H1 (cell line): ENCODE measurements at regions not wholly inside any gene's neighbourhood (a gene's known extent, or its start where the extent isn't known, plus 50 kb on each side); places are given as distances from the start of the nearest gene placed in this dataset.

Experiments used
- CTCF ChIP-seq, 3 experiments: IDR thresholded peaks; 1 replicate in 2 of 3; 2 replicates in 1 of 3; pipeline versions ENCODE4 v1.5.1 to v1.6.1; 2011; ENCODE audit warnings: low read length in 3 of 3, mild to moderate bottlenecking in 3 of 3, inconsistent platforms in 2 of 3, low read depth in 1 of 3, moderate library complexity in 1 of 3; ENCODE audit not compliant: insufficient read depth in 1 of 3; ENCODE audit errors: control extremely low read depth in 1 of 3
- HDAC6 ChIP-seq: IDR thresholded peaks from one replicate; pipeline ENCODE4 v1.7.1; 2012; ENCODE audit warnings: low read depth, mild to moderate bottlenecking, inconsistent platforms, low read length, moderate library complexity
- RAD21 ChIP-seq, 2 experiments: IDR thresholded peaks in 1 of 2; conservative IDR thresholded peaks in 1 of 2; 2 replicates each; pipeline ENCODE4 v1.6.1; 2011; ENCODE audit warnings: low read depth in 2 of 2, low read length in 2 of 2, improper control_type of control experiment in 1 of 2, inconsistent platforms in 1 of 2, mild to moderate bottlenecking in 1 of 2, moderate library complexity in 1 of 2
- RXRA ChIP-seq: IDR thresholded peaks from 2 replicates; pipeline ENCODE4 v1.6.1; 2011; ENCODE audit warnings: low read depth, mild to moderate bottlenecking, low read length, moderate library complexity; ENCODE audit not compliant: insufficient read depth

GRCh38 chr2:200156166-200156835 is 150.2 kb upstream of the SPATS2L start:
- TF ChIP-seq CTCF (IDR thresholded peaks at IDR 0.05; ENCODE audit: control extremely low read depth in 1 of 3, insufficient read depth in 1 of 3, low read depth in 1 of 3, low read length in 3 of 3) (no peak), RXRA (no peak), HDAC6 (no peak), RAD21 (IDR thresholded peaks at IDR 0.05 in 1 of 2, conservative IDR thresholded peaks at IDR 0.05 in 1 of 2; ENCODE audit: low read depth in 2 of 2, low read length in 2 of 2) (no peak)
